Neural progenitor cell (in vitro differentiated cells): ENCODE measurements at regions not wholly inside any gene's neighbourhood (a gene's known extent, or its start where the extent isn't known, plus 50 kb on each side); places are given as distances from the start of the nearest gene placed in this dataset.

Source experiments
- DNase-seq: peaks from one replicate; pipeline ENCODE4 v3.0.0-alpha.2; 2016; ENCODE audit warnings: low spot score
- H2AFZ ChIP-seq: fragments of 200-600 bp; sonication (generic); replicated peaks from 2 replicates; pipeline ENCODE4 v1.6.1; 2016; ENCODE audit warnings: antibody characterized with exemption
- H3F3A ChIP-seq: fragments of 200-600 bp; sonication (generic); 2 replicates; pipeline ENCODE4 v1.6.1; 2016; ENCODE audit warnings: antibody characterized with exemption, low read depth
- H3K27ac ChIP-seq: fragments of 200-600 bp; sonication (generic); 2 replicates; pipeline ENCODE4 v1.5.1; 2016; ENCODE audit warnings: mild to moderate bottlenecking
- H3K27me3 ChIP-seq: fragments of 200-600 bp; sonication (generic); 2 replicates; pipeline ENCODE4 v1.6.1; 2016; ENCODE audit warnings: mild to moderate bottlenecking, moderate library complexity
- H3K36me3 ChIP-seq: fragments of 200-600 bp; sonication (generic); 2 replicates; pipeline ENCODE4 v1.5.1; 2016
- H3K4me1 ChIP-seq: fragments of 200-600 bp; sonication (generic); 2 replicates; pipeline ENCODE4 v1.6.1; 2016; ENCODE audit warnings: mixed run types
- H3K4me2 ChIP-seq: fragments of 200-600 bp; sonication (generic); 2 replicates; pipeline ENCODE4 v1.6.1; 2016
- H3K4me3 ChIP-seq: fragments of 200-600 bp; sonication (generic); 2 replicates; pipeline ENCODE4 v1.5.1; 2016
- H3K79me2 ChIP-seq: fragments of 200-600 bp; sonication (generic); 2 replicates; pipeline ENCODE4 v1.6.1; 2016; ENCODE audit warnings: low read depth
- H3K9ac ChIP-seq: fragments of 200-600 bp; sonication (generic); 2 replicates; pipeline ENCODE4 v1.6.1; 2016
- H3K9me3 ChIP-seq: fragments of 200-600 bp; sonication (generic); 2 replicates; pipeline ENCODE4 v1.5.1; 2016; ENCODE audit warnings: low read depth
- H4K20me1 ChIP-seq: fragments of 200-600 bp; sonication (generic); 2 replicates; pipeline ENCODE4 v1.6.1; 2016; ENCODE audit warnings: low read depth
- H3K27ac Mint-ChIP-seq: 3 replicates; pipeline ENCODE4 v1.8.0; 2021; ENCODE audit warnings: mixed read lengths
- H3K27me3 Mint-ChIP-seq: 2 replicates; pipeline ENCODE4 v1.8.0; 2022; ENCODE audit warnings: low read depth, mild to moderate bottlenecking, inconsistent platforms, moderate library complexity, mixed read lengths; ENCODE audit not compliant: insufficient read depth
- H3K36me3 Mint-ChIP-seq: 3 replicates; pipeline ENCODE4 v1.8.0; 2021; ENCODE audit warnings: mixed read lengths
- H3K4me1 Mint-ChIP-seq: 3 replicates; pipeline ENCODE4 v1.8.0; 2021; ENCODE audit warnings: mixed read lengths
- H3K4me3 Mint-ChIP-seq: 3 replicates; pipeline ENCODE4 v1.8.0; 2021; ENCODE audit warnings: mild to moderate bottlenecking, moderate library complexity, mixed read lengths
- H3K9me3 Mint-ChIP-seq: 3 replicates; pipeline ENCODE4 v1.8.0; 2020; ENCODE audit warnings: mixed read lengths
- CTCF ChIP-seq: fragments of 200-600 bp; sonication (generic); IDR thresholded peaks from 2 replicates; pipeline ENCODE4 v1.5.1; 2017; ENCODE audit warnings: antibody characterized with exemption, mild to moderate bottlenecking
- EZH2 ChIP-seq: fragments of 200-600 bp; sonication (generic); IDR thresholded peaks from 2 replicates; pipeline ENCODE4 v1.6.1; 2017; ENCODE audit warnings: antibody characterized with exemption, mild to moderate bottlenecking, moderate library complexity
- EZH2phosphoT487 ChIP-seq: fragments of 200-600 bp; sonication (generic); IDR thresholded peaks from 2 replicates; pipeline ENCODE4 v1.6.1; 2017; ENCODE audit warnings: antibody characterized with exemption

- no peaks in the 10 kb centered on the region for H3K9me3 ChIP-seq
- H3K9ac ChIP-seq = no peak overlapping the region
- H3K27ac ChIP-seq = no peak overlapping the region
- H3K4me1 Mint-ChIP-seq = peaks cover 7% of the 10 kb centered on the region
- no peak overlapping the region for H3K4me2 ChIP-seq
- H2AFZ ChIP-seq = no peak overlapping the region
- H3K36me3 Mint-ChIP-seq = no peaks in the 10 kb centered on the region
- H3K4me3 ChIP-seq = no peak overlapping the region
- H3F3A ChIP-seq = no peaks in the 10 kb centered on the region
- H3K27me3 ChIP-seq = no peaks in the 10 kb centered on the region
- H3K4me3 Mint-ChIP-seq = no peak overlapping the region
- H3K27me3 Mint-ChIP-seq = peaks cover 2% of the 10 kb centered on the region
- H3K4me1 ChIP-seq = peaks cover 6% of the 10 kb centered on the region
- H3K36me3 ChIP-seq = no peaks in the 10 kb centered on the region
- H3K9me3 Mint-ChIP-seq = no peaks in the 10 kb centered on the region
- TF ChIP-seq EZH2phosphoT487 (no peak), EZH2 (no peak), CTCF (no peak)
- H3K27ac Mint-ChIP-seq = no peak overlapping the region
- no peaks in the 10 kb centered on the region for H3K79me2 ChIP-seq
- no peaks in the 10 kb centered on the region for H4K20me1 ChIP-seq
- DNase-seq = no peak
Measured at GRCh38 chr6:120871416-120872261, 462.6 kb downstream of the TBC1D32 start.

GRCh38 chr6:120869397-120869796, 464.9 kb downstream of the TBC1D32 start:
- no peak overlapping the region for H2AFZ ChIP-seq
- no peaks in the 10 kb centered on the region for H3F3A ChIP-seq
- H3K4me3 ChIP-seq = no peak overlapping the region
- no peak overlapping the region for H3K9ac ChIP-seq
- H3K27me3 Mint-ChIP-seq = peaks cover 2% of the 10 kb centered on the region
- no peaks in the 10 kb centered on the region for H4K20me1 ChIP-seq
- H3K4me1 ChIP-seq = no peaks in the 10 kb centered on the region
- H3K9me3 ChIP-seq = no peaks in the 10 kb centered on the region
- no peaks in the 10 kb centered on the region for H3K36me3 Mint-ChIP-seq
- H3K27ac ChIP-seq = no peak overlapping the region
- TF ChIP-seq EZH2 (no peak), EZH2phosphoT487 (no peak), CTCF (no peak)
- H3K36me3 ChIP-seq = no peaks in the 10 kb centered on the region
- no peaks in the 10 kb centered on the region for H3K79me2 ChIP-seq
- no peak overlapping the region for H3K4me3 Mint-ChIP-seq
- DNase-seq = peak; percentile 50
- no peaks in the 10 kb centered on the region for H3K9me3 Mint-ChIP-seq
- no peaks in the 10 kb centered on the region for H3K27me3 ChIP-seq
- no peak overlapping the region for H3K27ac Mint-ChIP-seq
- H3K4me1 Mint-ChIP-seq = no peaks in the 10 kb centered on the region
- H3K4me2 ChIP-seq = no peak overlapping the region

- H3K27me3 ChIP-seq = no peaks in the 10 kb centered on the region
- H3K4me3 Mint-ChIP-seq = no peak overlapping the region
Measured at GRCh38 chr6:120857422-120857821, 476.9 kb downstream of the TBC1D32 start.

More at GRCh38 chr6:120857422-120857821, 476.9 kb downstream of the TBC1D32 start:
- no peak overlapping the region for H3K9ac ChIP-seq
- no peak overlapping the region for H3K4me2 ChIP-seq
- H3K9me3 ChIP-seq = no peaks in the 10 kb centered on the region
- DNase-seq = no peak
- H3F3A ChIP-seq = no peaks in the 10 kb centered on the region
- no peaks in the 10 kb centered on the region for H3K36me3 ChIP-seq
- no peak overlapping the region for H3K27ac Mint-ChIP-seq
- TF ChIP-seq EZH2phosphoT487 (no peak), CTCF (no peak), EZH2 (no peak)
- no peaks in the 10 kb centered on the region for H3K79me2 ChIP-seq
- H4K20me1 ChIP-seq = no peaks in the 10 kb centered on the region
- no peaks in the 10 kb centered on the region for H3K4me1 ChIP-seq
- H3K36me3 Mint-ChIP-seq = no peaks in the 10 kb centered on the region
- H3K27me3 Mint-ChIP-seq = peaks cover 3% of the 10 kb centered on the region
- no peaks in the 10 kb centered on the region for H3K9me3 Mint-ChIP-seq
- H3K27ac ChIP-seq = no peak overlapping the region
- H3K4me3 ChIP-seq = no peak overlapping the region
- H3K4me1 Mint-ChIP-seq = no peaks in the 10 kb centered on the region
- no peak overlapping the region for H2AFZ ChIP-seq
